Epidermal melanocyte (primary cell): ENCODE measurements at regions not wholly inside any gene's neighbourhood (a gene's known extent, or its start where the extent isn't known, plus 50 kb on each side); places are given as distances from the start of the nearest gene placed in this dataset.

Experiments
- DNase-seq: peaks from one replicate; pipeline ENCODE4 v3.0.0; 2011; ENCODE audit warnings: low spot score; ENCODE audit not compliant: insufficient read length

DNA sequence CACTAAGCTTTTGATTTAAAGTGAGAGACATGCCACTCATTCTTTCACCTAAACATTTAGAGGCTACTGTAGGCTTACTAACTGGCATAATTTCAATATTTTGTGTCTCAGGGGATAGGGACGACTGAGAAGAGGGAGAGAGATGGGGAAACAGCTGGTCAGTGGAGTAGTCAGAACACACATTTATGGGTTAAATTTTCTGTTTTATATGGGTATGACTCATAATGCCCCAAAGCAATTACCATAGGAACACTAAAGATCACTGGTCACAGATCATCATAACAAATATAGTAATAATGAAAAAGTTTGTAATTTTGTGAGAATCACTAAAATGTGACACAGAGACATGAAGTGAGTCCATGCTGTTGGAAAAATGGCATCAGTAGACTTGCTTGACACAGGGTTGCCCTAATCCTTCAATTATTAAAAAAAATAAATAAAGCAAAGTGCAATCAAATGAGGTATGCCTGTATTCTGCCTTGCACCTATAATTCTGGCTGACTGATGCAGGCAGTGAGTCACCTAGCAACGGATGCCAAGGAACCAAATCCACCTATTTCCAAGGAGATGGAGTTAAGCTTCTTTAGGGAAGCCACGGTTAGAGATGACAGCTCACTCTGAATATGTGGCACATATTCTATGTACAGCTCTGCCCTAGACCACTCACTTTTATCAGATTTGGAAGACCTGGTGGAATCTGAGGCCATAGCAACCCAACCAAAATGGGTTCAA, 166.1 kb downstream of the MARCHF11 start:
- DNase-seq, result no peak

GRCh38 chr5:16009256-16009655, 170.3 kb downstream of the MARCHF11 start:
- DNase-seq, result no peak

DNA sequence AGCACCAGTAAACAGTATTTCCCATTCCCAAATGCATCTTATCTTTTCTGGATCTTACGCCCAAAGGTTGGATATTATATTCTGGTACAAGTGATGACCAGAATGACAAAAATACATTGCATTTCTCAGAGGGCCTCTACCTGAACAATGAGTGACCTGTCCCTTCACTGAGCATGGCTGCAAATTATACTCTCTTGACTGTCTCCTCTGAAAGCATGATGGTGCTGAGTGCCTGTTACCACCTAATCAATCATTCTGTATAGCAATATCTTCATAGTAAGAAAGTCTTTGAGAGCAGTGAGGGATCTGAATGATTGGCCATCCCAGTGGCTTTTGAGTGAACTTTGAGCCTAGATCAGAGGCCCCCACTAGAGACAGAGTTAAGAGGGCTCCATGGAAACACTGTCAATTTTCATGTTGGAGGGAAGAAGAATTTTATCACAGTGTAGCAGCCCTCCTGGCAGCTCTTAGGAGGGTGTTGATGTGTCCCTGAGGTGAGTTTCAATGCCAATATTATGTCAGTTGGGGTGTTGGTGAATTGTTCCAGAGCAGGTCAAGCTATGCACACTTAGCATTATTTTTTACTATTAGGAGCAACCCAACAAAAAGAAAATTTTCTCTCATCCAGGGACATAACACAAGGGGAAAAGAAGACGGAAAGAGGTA, 171.7 kb downstream of the MARCHF11 start:
- no peak for DNase-seq

DNA sequence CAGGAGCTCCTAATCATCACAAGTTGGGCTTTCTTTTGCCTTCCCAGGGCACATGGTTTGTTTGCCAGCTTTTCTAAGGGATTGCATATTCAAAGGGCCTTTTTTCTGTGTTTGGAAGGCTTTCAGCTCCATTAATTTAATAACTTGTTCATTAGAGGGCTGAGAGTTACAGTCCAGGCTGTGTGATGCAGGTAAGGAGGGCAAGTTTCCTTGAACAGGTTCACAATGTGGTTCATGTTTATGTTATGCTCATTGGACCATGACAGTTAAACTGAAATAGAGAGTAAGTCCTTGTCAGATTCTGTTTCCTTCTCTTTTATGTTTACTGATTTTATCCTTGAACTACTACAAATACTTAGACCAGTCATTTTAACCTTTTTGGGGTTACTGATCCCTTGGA, 174.4 kb downstream of the MARCHF11 start:
- no peak for DNase-seq

DNA sequence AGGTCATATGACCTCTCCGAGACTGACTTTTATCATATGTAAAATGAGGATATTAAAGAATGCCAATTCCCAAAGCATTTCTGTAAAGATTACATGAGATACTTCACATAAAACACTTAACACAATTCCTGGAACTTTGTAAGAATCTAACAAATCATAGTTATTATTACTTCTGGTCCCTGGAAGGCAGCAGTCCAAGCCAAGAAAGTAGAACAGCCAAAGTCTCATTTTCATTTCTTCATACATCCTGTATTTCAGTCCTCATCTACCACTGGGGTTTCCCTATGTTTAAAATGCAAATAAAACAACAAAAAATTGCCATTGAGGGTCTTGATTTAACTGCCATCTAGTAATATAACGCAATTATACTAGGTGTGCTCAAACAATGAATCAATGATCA, 179.5 kb downstream of the MARCHF11 start:
- no peak for DNase-seq

DNA sequence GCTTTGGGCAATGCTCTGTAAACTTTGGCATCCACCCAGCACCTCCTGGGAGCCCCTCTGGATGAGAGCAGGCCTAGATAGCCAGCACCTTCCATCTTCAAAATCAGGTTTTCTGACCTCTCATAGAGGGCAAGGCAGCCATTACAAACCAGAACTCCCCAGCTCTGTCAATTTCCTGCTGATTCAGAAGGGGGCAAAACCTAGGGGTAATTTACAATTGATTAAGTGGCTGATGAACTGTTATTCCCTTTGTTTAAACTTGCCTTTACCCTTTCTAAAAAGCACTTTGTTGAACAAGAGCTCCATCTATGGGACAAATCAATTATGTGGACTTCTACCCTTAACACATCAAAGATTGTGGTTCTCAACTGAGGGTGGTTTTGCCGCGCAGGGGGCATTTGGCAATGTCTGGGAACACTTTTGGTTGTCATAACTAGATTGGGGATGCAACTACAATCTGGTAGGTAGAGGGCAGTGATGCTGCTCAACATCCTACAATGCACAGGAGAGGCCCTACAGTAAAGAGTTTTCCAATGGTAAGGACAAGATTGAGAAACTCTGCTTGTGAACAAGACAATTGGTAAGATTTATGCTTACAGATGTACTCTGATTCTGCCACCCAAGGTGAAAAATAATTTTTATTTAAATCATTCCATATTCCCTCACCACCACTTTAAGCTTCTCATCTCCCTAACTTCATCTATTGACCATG, 184.1 kb downstream of the MARCHF11 start:
- peak; percentile 22 for DNase-seq

GRCh38 chr5:15993919-15994318, 185.7 kb downstream of the MARCHF11 start:
- DNase-seq, result no peak

- DNase-seq, result no peak
Observed at GRCh38 chr5:15993334-15993733, 186.3 kb downstream of the MARCHF11 start.

DNA sequence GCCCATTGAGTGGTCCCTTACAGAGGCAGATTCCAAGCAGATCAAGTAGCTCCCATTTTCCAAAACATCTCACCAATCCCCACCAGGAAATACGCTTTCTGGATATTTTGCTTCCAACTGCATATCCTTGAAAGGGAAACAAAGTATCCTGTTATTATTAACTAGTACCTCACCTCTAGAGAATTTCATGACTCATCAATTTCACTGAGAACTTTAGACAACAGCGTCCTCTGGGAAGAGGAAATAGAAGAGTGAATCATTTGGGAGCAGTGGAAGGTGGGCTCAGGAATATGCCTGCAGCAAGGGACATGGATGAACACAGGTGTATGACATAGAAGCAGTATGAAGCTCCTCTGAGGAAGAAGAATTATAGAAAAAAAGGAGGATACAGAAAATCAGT, 186.7 kb downstream of the MARCHF11 start:
- DNase-seq, result no peak

DNA sequence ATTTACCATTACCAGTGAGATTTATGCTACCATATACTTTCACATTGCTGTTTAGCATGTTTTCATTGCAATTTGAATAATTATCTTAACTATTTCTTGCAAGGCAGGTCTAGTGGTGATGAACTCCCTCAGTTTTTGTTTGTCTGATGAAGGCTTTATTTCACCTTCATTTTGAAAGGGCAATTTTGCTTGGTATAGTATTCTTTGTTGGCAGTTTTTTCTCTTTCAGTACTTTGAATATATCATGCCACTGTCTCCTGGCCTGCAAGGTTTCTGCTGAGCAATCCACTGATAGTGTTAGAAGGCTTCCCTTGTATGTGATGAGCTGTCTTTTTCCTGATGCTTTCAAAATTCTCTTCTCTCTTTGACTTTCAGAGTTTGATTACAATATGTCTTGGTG, 188.0 kb downstream of the MARCHF11 start:
- DNase-seq, result no peak
